ENCODE measurements at regions not wholly inside any gene's neighbourhood (a gene's known extent, or its start where the extent isn't known, plus 50 kb on each side); places are given as distances from the start of the nearest gene placed in this dataset.

DNA sequence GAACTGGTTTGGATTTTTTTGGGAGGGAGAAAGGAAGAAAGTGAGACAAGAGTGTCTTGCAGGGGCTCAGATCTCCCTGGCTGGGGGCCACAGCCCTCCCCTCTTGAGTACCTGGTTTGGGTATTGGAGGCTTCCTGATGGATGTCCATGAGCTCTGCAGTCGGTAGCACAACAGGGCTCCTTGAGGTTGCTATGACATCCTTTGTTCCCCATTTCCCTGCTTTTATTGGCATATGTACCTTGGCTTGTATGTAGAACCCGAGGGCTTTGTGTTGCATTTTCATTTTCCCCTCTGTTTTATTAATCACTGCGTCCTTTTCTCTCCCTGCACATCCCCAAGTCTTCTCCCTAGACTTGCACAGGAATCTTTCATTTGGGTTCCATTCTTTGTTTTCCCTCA lies 355.5 kb upstream of the TSHZ2 start:
- Histone ChIP-seq H3K36me3 (ENCODE audit: insufficient read depth, low read length) (no peaks in the 10 kb centered on the region), H3K4me1 (ENCODE audit: insufficient read depth, low read length) (peaks cover 19% of the 10 kb centered on the region), H3K4me3 (ENCODE audit: low read length) (no peak overlapping the region), H3K27me3 (ENCODE audit: insufficient read depth, low read length) (no peaks in the 10 kb centered on the region), H3K9me3 (ENCODE audit: low read length) (no peaks in the 10 kb centered on the region), H2AFZ (ENCODE audit: low read depth, low read length) (no peak overlapping the region)

GRCh38 chr20:52614051-52614863 lies 357.9 kb upstream of the TSHZ2 start:
- Histone ChIP-seq H3K27me3 (ENCODE audit: insufficient read depth, low read length) (no peaks in the 10 kb centered on the region), H2AFZ (ENCODE audit: low read depth, low read length) (no peak overlapping the region), H3K4me3 (ENCODE audit: low read length) (no peak overlapping the region), H3K4me1 (ENCODE audit: insufficient read depth, low read length) (peaks cover 14% of the 10 kb centered on the region), H3K9me3 (ENCODE audit: low read length) (no peaks in the 10 kb centered on the region), H3K36me3 (ENCODE audit: insufficient read depth, low read length) (no peaks in the 10 kb centered on the region)

GRCh38 chr20:52612046-52612632 lies 360.0 kb upstream of the TSHZ2 start:
- Histone ChIP-seq H3K27me3 (ENCODE audit: insufficient read depth, low read length) (no peaks in the 10 kb centered on the region), H3K4me1 (ENCODE audit: insufficient read depth, low read length) (peaks cover 7% of the 10 kb centered on the region), H3K9me3 (ENCODE audit: low read length) (no peaks in the 10 kb centered on the region)

DNA sequence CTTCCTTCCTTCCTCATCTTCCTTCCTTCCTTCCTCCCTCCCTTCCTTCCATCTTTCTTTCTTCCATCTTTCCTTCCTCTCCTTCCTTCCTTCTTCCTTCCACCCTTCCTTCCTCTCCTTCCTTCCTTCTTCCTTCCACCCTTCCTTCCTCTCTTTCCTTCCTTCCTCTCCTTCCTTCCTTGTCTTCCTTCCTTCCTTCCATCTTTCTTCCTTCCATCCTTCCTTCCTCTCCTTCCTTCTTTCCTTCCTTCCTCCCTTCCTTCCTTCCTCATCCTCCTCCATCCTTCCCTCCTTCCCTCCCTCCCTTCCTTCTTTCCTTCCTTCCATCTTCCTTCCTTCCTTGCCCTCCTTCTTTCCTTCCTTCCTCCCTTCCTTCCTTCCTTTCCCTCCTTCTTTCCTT lies 361.4 kb upstream of the TSHZ2 start:
- no peaks in the 10 kb centered on the region for H3K36me3 ChIP-seq (ENCODE audit: insufficient read depth, low read length)
- H2AFZ ChIP-seq (ENCODE audit: low read depth, low read length) = no peak overlapping the region
- no peaks in the 10 kb centered on the region for H3K9me3 ChIP-seq (ENCODE audit: low read length)
- H3K27me3 ChIP-seq (ENCODE audit: insufficient read depth, low read length) = no peaks in the 10 kb centered on the region
- no peaks in the 10 kb centered on the region for H3K4me1 ChIP-seq (ENCODE audit: insufficient read depth, low read length)
- no peak overlapping the region for H3K4me3 ChIP-seq (ENCODE audit: low read length)

More at GRCh38 chr20:52612046-52612632, 360.0 kb upstream of the TSHZ2 start:
- H2AFZ ChIP-seq (ENCODE audit: low read depth, low read length) = no peak overlapping the region
- no peak overlapping the region for H3K4me3 ChIP-seq (ENCODE audit: low read length)
- H3K36me3 ChIP-seq (ENCODE audit: insufficient read depth, low read length) = no peaks in the 10 kb centered on the region

GRCh38 chr20:52601295-52601971 lies 370.7 kb upstream of the TSHZ2 start:
- no peaks in the 10 kb centered on the region for H3K27me3 ChIP-seq (ENCODE audit: insufficient read depth, low read length)
- H2AFZ ChIP-seq (ENCODE audit: low read depth, low read length) = no peak overlapping the region
- H3K4me3 ChIP-seq (ENCODE audit: low read length) = no peak overlapping the region
- H3K9me3 ChIP-seq (ENCODE audit: low read length) = peaks cover 4% of the 10 kb centered on the region
- no peaks in the 10 kb centered on the region for H3K4me1 ChIP-seq (ENCODE audit: insufficient read depth, low read length)
- no peaks in the 10 kb centered on the region for H3K36me3 ChIP-seq (ENCODE audit: insufficient read depth, low read length)

DNA sequence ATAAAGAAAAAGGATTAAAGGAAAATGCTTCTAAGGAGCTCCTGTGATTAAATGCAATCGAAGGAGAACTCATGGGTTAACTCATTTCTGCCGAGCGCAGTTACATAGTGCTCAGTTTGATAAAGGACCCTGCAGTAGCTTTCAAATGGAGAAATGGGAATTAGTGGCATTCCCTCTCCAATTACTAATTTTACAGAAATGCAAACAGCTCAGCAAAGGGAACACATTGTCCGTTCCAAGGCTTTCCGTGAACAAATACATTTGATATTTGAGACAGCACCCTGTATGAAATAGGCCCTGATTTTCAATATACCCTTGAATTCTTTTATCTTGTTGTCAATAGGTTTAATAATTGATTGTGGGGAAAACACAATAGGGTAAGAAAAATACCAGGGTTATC lies 375.9 kb upstream of the TSHZ2 start:
- Histone ChIP-seq H3K4me3 (ENCODE audit: low read length) (no peak overlapping the region), H3K27me3 (ENCODE audit: insufficient read depth, low read length) (no peaks in the 10 kb centered on the region), H3K36me3 (ENCODE audit: insufficient read depth, low read length) (no peaks in the 10 kb centered on the region)

DNA sequence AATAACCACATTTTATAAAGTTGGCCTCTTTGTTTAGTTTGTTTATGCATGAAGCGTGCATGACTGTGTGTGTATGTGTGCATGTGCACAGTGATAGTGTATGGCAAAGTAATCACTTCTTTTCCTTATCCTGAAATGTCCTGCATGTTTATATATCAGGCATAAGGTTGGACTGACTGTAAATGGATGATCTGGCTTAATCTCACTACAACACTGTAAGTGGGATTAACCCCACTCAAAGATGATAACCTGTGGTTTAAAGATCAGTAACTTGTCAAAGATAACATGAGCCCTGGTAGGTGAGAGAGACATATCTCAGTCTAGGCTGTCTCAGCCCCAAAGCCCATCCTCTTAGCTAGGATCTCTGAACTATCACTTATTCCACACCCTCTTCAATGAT lies 376.6 kb upstream of the TSHZ2 start:
- H3K4me1 ChIP-seq (ENCODE audit: insufficient read depth, low read length) = no peaks in the 10 kb centered on the region
- H3K4me3 ChIP-seq (ENCODE audit: low read length) = no peak overlapping the region
- no peaks in the 10 kb centered on the region for H3K27me3 ChIP-seq (ENCODE audit: insufficient read depth, low read length)
- H3K36me3 ChIP-seq (ENCODE audit: insufficient read depth, low read length) = no peaks in the 10 kb centered on the region
- H2AFZ ChIP-seq (ENCODE audit: low read depth, low read length) = no peak overlapping the region
- H3K9me3 ChIP-seq (ENCODE audit: low read length) = peaks cover 2% of the 10 kb centered on the region

More for the DNA sequence above, 375.9 kb upstream of the TSHZ2 start:
- no peaks in the 10 kb centered on the region for H3K4me1 ChIP-seq (ENCODE audit: insufficient read depth, low read length)
- peaks cover 2% of the 10 kb centered on the region for H3K9me3 ChIP-seq (ENCODE audit: low read length)
- no peak overlapping the region for H2AFZ ChIP-seq (ENCODE audit: low read depth, low read length)

GRCh38 chr20:52593654-52594053 lies 378.5 kb upstream of the TSHZ2 start:
- H2AFZ ChIP-seq (ENCODE audit: low read depth, low read length) = no peak overlapping the region
- no peaks in the 10 kb centered on the region for H3K4me1 ChIP-seq (ENCODE audit: insufficient read depth, low read length)
- H3K36me3 ChIP-seq (ENCODE audit: insufficient read depth, low read length) = no peaks in the 10 kb centered on the region
- H3K27me3 ChIP-seq (ENCODE audit: insufficient read depth, low read length) = no peaks in the 10 kb centered on the region
- H3K4me3 ChIP-seq (ENCODE audit: low read length) = no peak overlapping the region
- H3K9me3 ChIP-seq (ENCODE audit: low read length) = peaks cover 2% of the 10 kb centered on the region

DNA sequence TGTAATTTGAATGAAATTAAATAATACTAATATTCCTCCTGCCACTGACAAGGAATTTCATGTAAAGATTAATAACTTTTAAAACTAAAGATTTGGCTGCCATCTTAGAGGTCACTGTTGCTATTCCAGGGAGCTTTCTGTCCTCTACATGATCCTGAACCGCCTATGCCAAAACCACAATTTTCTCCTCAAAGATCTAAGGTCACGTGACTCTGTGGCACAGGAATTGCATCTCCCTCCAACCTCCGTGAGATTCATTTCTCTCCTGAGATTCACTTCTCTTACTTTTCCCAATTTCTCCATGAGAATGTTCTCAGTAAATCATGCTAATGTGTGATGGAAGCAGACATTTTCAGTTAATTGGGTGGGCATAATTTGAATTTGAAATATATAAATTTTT lies 379.6 kb upstream of the TSHZ2 start:
- Histone ChIP-seq H3K4me3 (ENCODE audit: low read length) (no peak overlapping the region), H3K4me1 (ENCODE audit: insufficient read depth, low read length) (no peaks in the 10 kb centered on the region), H3K27me3 (ENCODE audit: insufficient read depth, low read length) (no peaks in the 10 kb centered on the region)

DNA sequence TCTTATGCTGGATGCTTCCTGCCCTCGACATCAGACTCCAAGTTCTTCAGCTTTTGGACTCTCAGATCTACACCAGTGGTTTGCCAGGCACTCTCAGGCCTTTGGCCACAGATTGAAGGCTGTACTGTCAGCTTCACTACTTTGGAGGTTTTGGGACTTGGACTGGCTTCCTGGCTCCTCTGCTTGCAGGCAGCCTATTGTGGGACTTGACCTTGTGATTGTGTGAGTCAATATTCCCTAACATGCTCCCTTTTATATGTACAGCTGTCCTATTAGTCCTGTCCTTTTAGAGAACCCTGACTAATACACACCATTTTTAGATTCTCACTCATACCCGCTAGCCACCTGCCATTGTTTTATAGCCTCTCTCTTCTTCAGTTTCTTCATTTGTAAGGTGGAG lies 382.1 kb upstream of the TSHZ2 start:
- no peaks in the 10 kb centered on the region for H3K4me1 ChIP-seq (ENCODE audit: insufficient read depth, low read length)
- H3K4me3 ChIP-seq (ENCODE audit: low read length) = no peak overlapping the region
- peaks cover 2% of the 10 kb centered on the region for H3K9me3 ChIP-seq (ENCODE audit: low read length)
- H3K36me3 ChIP-seq (ENCODE audit: insufficient read depth, low read length) = no peaks in the 10 kb centered on the region
- no peaks in the 10 kb centered on the region for H3K27me3 ChIP-seq (ENCODE audit: insufficient read depth, low read length)
- H2AFZ ChIP-seq (ENCODE audit: low read depth, low read length) = no peak overlapping the region

More for the DNA sequence above, 379.6 kb upstream of the TSHZ2 start:
- Histone ChIP-seq H2AFZ (ENCODE audit: low read depth, low read length) (no peak overlapping the region), H3K9me3 (ENCODE audit: low read length) (peaks cover 2% of the 10 kb centered on the region), H3K36me3 (ENCODE audit: insufficient read depth, low read length) (no peaks in the 10 kb centered on the region)

GRCh38 chr20:52589251-52589812 lies 382.8 kb upstream of the TSHZ2 start:
- no peaks in the 10 kb centered on the region for H3K4me1 ChIP-seq (ENCODE audit: insufficient read depth, low read length)
- no peak overlapping the region for H2AFZ ChIP-seq (ENCODE audit: low read depth, low read length)
- no peaks in the 10 kb centered on the region for H3K36me3 ChIP-seq (ENCODE audit: insufficient read depth, low read length)
- H3K4me3 ChIP-seq (ENCODE audit: low read length) = no peak overlapping the region
- H3K9me3 ChIP-seq (ENCODE audit: low read length) = peaks cover 2% of the 10 kb centered on the region
- no peaks in the 10 kb centered on the region for H3K27me3 ChIP-seq (ENCODE audit: insufficient read depth, low read length)

DNA sequence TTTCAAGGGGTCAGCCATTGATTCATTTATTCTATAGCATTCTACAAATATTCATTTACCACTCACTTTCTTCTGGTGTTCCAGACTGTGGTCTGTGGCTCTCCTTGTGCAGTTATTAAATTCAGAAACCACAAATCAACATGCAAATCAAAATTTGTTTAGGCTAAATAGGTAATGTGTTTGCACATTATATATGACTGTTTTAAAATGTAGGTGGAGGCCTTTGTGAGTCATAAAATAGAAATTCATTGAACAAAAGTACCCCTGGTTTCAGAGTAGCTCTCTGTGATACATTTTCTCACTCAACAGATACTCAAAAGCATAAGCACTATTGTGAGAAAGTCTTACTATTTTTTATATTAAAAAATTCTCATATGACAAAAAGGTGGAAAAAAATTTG lies 385.5 kb upstream of the TSHZ2 start:
- H3K27me3 ChIP-seq (ENCODE audit: insufficient read depth, low read length) = no peaks in the 10 kb centered on the region
- H3K9me3 ChIP-seq (ENCODE audit: low read length) = no peaks in the 10 kb centered on the region
- no peak overlapping the region for H3K4me3 ChIP-seq (ENCODE audit: low read length)
- no peaks in the 10 kb centered on the region for H3K4me1 ChIP-seq (ENCODE audit: insufficient read depth, low read length)
- H2AFZ ChIP-seq (ENCODE audit: low read depth, low read length) = no peak overlapping the region
- no peaks in the 10 kb centered on the region for H3K36me3 ChIP-seq (ENCODE audit: insufficient read depth, low read length)

DNA sequence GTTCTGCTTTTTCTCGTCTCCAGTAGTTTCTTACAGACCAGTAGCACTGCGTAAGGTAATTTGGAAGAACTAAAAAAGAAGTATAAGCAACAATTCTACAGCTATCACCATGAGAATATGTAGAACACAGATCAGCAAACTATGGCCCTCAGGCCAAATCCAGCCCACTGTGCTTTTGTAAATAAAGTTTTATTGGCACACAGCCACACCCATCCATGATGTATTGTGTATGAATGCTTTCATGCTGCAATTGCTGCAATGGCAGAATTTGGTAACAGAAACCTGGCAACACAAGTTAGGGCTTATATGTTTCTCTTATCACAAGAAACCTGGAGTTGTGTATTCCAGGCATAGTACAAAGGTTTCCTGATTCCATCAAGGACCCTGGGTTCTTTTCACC lies 386.8 kb upstream of the TSHZ2 start:
- no peak overlapping the region for H2AFZ ChIP-seq (ENCODE audit: low read depth, low read length)
- no peak overlapping the region for H3K4me3 ChIP-seq (ENCODE audit: low read length)
- H3K9me3 ChIP-seq (ENCODE audit: low read length) = no peaks in the 10 kb centered on the region
- no peaks in the 10 kb centered on the region for H3K4me1 ChIP-seq (ENCODE audit: insufficient read depth, low read length)
- H3K27me3 ChIP-seq (ENCODE audit: insufficient read depth, low read length) = no peaks in the 10 kb centered on the region
- H3K36me3 ChIP-seq (ENCODE audit: insufficient read depth, low read length) = no peaks in the 10 kb centered on the region
